ENCODE measurements at regions not wholly inside any gene's neighbourhood (a gene's known extent, or its start where the extent isn't known, plus 50 kb on each side); places are given as distances from the start of the nearest gene placed in this dataset.

- H2AFZ ChIP-seq: no peak overlapping the region
- WGBS, 2 experiments (ENCODE audit: low coverage in 1 of 2, low lambda C conversion rate in 2 of 2, missing lambda C conversion rate in 2 of 2): 91 to 93% methylated on average over 6 of the region's 6 CpGs
- H3K4me3 ChIP-seq: no peak overlapping the region
- in situ Hi-C loops (cut with MboI): no loop called here
- no peak overlapping the region for H3K27ac ChIP-seq
- no peaks in the 10 kb centered on the region for H3K9me2 ChIP-seq (ENCODE audit: insufficient read depth)
- DNase-seq: no peak
- H4K20me1 ChIP-seq (ENCODE audit: insufficient read depth): no peaks in the 10 kb centered on the region
- no peak overlapping the region for H3K4me2 ChIP-seq (ENCODE audit: unreplicated experiment)
- H3K79me2 ChIP-seq (ENCODE audit: insufficient read depth): no peaks in the 10 kb centered on the region
- H3K4me1 ChIP-seq (ENCODE audit: insufficient read depth): no peaks in the 10 kb centered on the region
- H3F3A ChIP-seq (ENCODE audit: insufficient read depth): no peaks in the 10 kb centered on the region
- H3K36me3 ChIP-seq (ENCODE audit: low read depth): no peaks in the 10 kb centered on the region
- TF ChIP-seq EZH2 (IDR thresholded peaks at IDR 0.05; ENCODE audit: insufficient read depth, poor library complexity, severe bottlenecking): no peak
- no peak for TF ChIP-seq EZH2phosphoT487 (IDR thresholded peaks at IDR 0.05; ENCODE audit: insufficient read depth, low read depth)
- H3K9ac ChIP-seq: no peak overlapping the region
- no peaks in the 10 kb centered on the region for H3K27me3 ChIP-seq (replicated peaks; ENCODE audit: insufficient read depth)
- H3K9me3 ChIP-seq (ENCODE audit: low read depth): no peaks in the 10 kb centered on the region
Observed at GRCh38 chr7:114310345-114311110, 104.1 kb upstream of the FOXP2 start.

GRCh38 chr7:114309729-114310128 is 104.9 kb upstream of the FOXP2 start:
- Histone ChIP-seq H3K9ac (no peak overlapping the region), H3K9me2 (ENCODE audit: insufficient read depth) (no peaks in the 10 kb centered on the region), H3K27ac (no peak overlapping the region), H2AFZ (no peak overlapping the region), H4K20me1 (ENCODE audit: insufficient read depth) (no peaks in the 10 kb centered on the region), H3K36me3 (ENCODE audit: low read depth) (no peaks in the 10 kb centered on the region), H3K4me3 (no peak overlapping the region), H3K4me2 (ENCODE audit: unreplicated experiment) (no peak overlapping the region), H3K79me2 (ENCODE audit: insufficient read depth) (no peaks in the 10 kb centered on the region), H3K4me1 (ENCODE audit: insufficient read depth) (no peaks in the 10 kb centered on the region), H3K27me3 (replicated peaks; ENCODE audit: insufficient read depth) (no peaks in the 10 kb centered on the region), H3K9me3 (ENCODE audit: low read depth) (no peaks in the 10 kb centered on the region), H3F3A (ENCODE audit: insufficient read depth) (no peaks in the 10 kb centered on the region)
- TF ChIP-seq EZH2 (IDR thresholded peaks at IDR 0.05; ENCODE audit: insufficient read depth, poor library complexity, severe bottlenecking): no peak
- TF ChIP-seq EZH2phosphoT487 (IDR thresholded peaks at IDR 0.05; ENCODE audit: insufficient read depth, low read depth): no peak
- WGBS, 2 experiments (ENCODE audit: low coverage in 1 of 2, low lambda C conversion rate in 2 of 2, missing lambda C conversion rate in 2 of 2): 13 to 19% methylated on average over 2 of the region's 2 CpGs
- in situ Hi-C loops (cut with MboI): no loop called here
- no peak for DNase-seq

GRCh38 chr7:114303301-114303700 is 111.3 kb upstream of the FOXP2 start:
- no peaks in the 10 kb centered on the region for H3F3A ChIP-seq (ENCODE audit: insufficient read depth)
- TF ChIP-seq EZH2phosphoT487 (IDR thresholded peaks at IDR 0.05; ENCODE audit: insufficient read depth, low read depth) (no peak), EZH2 (IDR thresholded peaks at IDR 0.05; ENCODE audit: insufficient read depth, poor library complexity, severe bottlenecking) (no peak)

GRCh38 chr7:114302858-114303257 is 111.8 kb upstream of the FOXP2 start:
- 62 to 68% methylated on average over 4 of the region's 4 CpGs for WGBS, 2 experiments (ENCODE audit: low coverage in 1 of 2, low lambda C conversion rate in 2 of 2, missing lambda C conversion rate in 2 of 2)
- Histone ChIP-seq H3K9me3 (ENCODE audit: low read depth) (no peaks in the 10 kb centered on the region), H3K4me2 (ENCODE audit: unreplicated experiment) (no peak overlapping the region), H3F3A (ENCODE audit: insufficient read depth) (no peaks in the 10 kb centered on the region), H3K79me2 (ENCODE audit: insufficient read depth) (no peaks in the 10 kb centered on the region), H3K9me2 (ENCODE audit: insufficient read depth) (no peaks in the 10 kb centered on the region), H3K4me3 (no peak overlapping the region), H3K9ac (no peak overlapping the region), H3K27ac (no peak overlapping the region), H4K20me1 (ENCODE audit: insufficient read depth) (no peaks in the 10 kb centered on the region), H3K36me3 (ENCODE audit: low read depth) (no peaks in the 10 kb centered on the region), H3K27me3 (replicated peaks; ENCODE audit: insufficient read depth) (no peaks in the 10 kb centered on the region), H2AFZ (no peak overlapping the region), H3K4me1 (ENCODE audit: insufficient read depth) (no peaks in the 10 kb centered on the region)
- TF ChIP-seq EZH2phosphoT487 (IDR thresholded peaks at IDR 0.05; ENCODE audit: insufficient read depth, low read depth): no peak
- no peak for TF ChIP-seq EZH2 (IDR thresholded peaks at IDR 0.05; ENCODE audit: insufficient read depth, poor library complexity, severe bottlenecking)
- peak; percentile 3 for DNase-seq
- in situ Hi-C loops (cut with MboI): no loop called here

More at GRCh38 chr7:114303301-114303700, 111.3 kb upstream of the FOXP2 start:
- H3K4me1 ChIP-seq (ENCODE audit: insufficient read depth): no peaks in the 10 kb centered on the region
- no peaks in the 10 kb centered on the region for H3K9me3 ChIP-seq (ENCODE audit: low read depth)
- no peak overlapping the region for H3K4me3 ChIP-seq
- no peak overlapping the region for H3K4me2 ChIP-seq (ENCODE audit: unreplicated experiment)
- H4K20me1 ChIP-seq (ENCODE audit: insufficient read depth): no peaks in the 10 kb centered on the region
- no peak overlapping the region for H3K9ac ChIP-seq
- H3K36me3 ChIP-seq (ENCODE audit: low read depth): no peaks in the 10 kb centered on the region
- in situ Hi-C loops (cut with MboI): no loop called here
- no peak overlapping the region for H2AFZ ChIP-seq
- H3K27ac ChIP-seq: no peak overlapping the region
- no peaks in the 10 kb centered on the region for H3K79me2 ChIP-seq (ENCODE audit: insufficient read depth)
- H3K9me2 ChIP-seq (ENCODE audit: insufficient read depth): no peaks in the 10 kb centered on the region
- DNase-seq: no peak
- no peaks in the 10 kb centered on the region for H3K27me3 ChIP-seq (replicated peaks; ENCODE audit: insufficient read depth)
